ENCODE measurements at regions not wholly inside any gene's neighbourhood (a gene's known extent, or its start where the extent isn't known, plus 50 kb on each side); places are given as distances from the start of the nearest gene placed in this dataset.

- TF ChIP-seq, protein P1, sequence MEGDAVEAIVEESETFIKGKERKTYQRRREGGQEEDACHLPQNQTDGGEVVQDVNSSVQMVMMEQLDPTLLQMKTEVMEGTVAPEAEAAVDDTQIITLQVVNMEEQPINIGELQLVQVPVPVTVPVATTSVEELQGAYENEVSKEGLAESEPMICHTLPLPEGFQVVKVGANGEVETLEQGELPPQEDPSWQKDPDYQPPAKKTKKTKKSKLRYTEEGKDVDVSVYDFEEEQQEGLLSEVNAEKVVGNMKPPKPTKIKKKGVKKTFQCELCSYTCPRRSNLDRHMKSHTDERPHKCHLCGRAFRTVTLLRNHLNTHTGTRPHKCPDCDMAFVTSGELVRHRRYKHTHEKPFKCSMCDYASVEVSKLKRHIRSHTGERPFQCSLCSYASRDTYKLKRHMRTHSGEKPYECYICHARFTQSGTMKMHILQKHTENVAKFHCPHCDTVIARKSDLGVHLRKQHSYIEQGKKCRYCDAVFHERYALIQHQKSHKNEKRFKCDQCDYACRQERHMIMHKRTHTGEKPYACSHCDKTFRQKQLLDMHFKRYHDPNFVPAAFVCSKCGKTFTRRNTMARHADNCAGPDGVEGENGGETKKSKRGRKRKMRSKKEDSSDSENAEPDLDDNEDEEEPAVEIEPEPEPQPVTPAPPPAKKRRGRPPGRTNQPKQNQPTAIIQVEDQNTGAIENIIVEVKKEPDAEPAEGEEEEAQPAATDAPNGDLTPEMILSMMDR (tag by site-specific recombination; IDR thresholded peaks at IDR 0.05), result no peak
- TF ChIP-seq ZNF423 (tag by site-specific recombination; IDR thresholded peaks at IDR 0.05) (no peak), ZBTB17 (tag by site-specific recombination; IDR thresholded peaks at IDR 0.05) (no peak), ZNF623 (tag by site-specific recombination; IDR thresholded peaks at IDR 0.05) (no peak), GLI4 (tag by site-specific recombination; IDR thresholded peaks at IDR 0.05) (no peak), ZNF391 (tag by site-specific recombination; IDR thresholded peaks at IDR 0.05; ENCODE audit: borderline replicate concordance, low read depth) (no peak), ZNF843 (tag by site-specific recombination; IDR thresholded peaks at IDR 0.05) (no peak), ZNF785 (tag by site-specific recombination; IDR thresholded peaks at IDR 0.05) (no peak), ZNF274 (IDR thresholded peaks at IDR 0.05; ENCODE audit: low read length) (no peak), ZNF274 (tag by site-specific recombination; IDR thresholded peaks at IDR 0.05; ENCODE audit: borderline replicate concordance) (no peak), ZNF610 (tag by site-specific recombination; IDR thresholded peaks at IDR 0.05; ENCODE audit: borderline replicate concordance) (no peak), ZNF23 (tag by site-specific recombination; IDR thresholded peaks at IDR 0.05; ENCODE audit: borderline replicate concordance) (no peak), ZNF544 (tag by site-specific recombination; IDR thresholded peaks at IDR 0.05) (no peak)
- TF ChIP-seq, protein P2, sequence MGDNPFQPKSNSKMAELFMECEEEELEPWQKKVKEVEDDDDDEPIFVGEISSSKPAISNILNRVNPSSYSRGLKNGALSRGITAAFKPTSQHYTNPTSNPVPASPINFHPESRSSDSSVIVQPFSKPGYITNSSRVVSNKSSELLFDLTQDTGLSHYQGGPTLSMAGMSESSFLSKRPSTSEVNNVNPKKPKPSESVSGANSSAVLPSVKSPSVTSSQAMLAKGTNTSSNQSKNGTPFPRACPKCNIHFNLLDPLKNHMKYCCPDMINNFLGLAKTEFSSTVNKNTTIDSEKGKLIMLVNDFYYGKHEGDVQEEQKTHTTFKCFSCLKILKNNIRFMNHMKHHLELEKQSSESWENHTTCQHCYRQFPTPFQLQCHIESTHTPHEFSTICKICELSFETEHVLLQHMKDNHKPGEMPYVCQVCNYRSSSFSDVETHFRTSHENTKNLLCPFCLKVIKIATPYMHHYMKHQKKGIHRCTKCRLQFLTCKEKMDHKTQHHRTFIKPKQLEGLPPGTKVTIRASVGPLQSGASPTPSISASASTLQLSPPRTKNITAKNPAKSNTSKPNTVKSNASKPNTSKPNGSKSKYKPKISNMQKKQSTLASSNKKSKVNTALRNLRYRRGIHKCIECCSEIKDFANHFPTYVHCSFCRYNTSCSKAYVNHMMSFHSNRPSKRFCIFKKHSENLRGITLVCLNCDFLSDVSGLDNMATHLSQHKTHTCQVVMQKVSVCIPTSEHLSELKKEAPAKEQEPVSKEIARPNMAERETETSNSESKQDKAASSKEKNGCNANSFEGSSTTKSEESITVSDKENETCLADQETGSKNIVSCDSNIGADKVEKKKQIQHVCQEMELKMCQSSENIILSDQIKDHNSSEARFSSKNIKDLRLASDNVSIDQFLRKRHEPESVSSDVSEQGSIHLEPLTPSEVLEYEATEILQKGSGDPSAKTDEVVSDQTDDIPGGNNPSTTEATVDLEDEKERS (tag by site-specific recombination; IDR thresholded peaks at IDR 0.05), result no peak
Observed at GRCh38 chr17:36791150-36791941, 145.9 kb upstream of the LHX1 start.

Data from HEK293 (cell line).